ENCODE measurements at regions not wholly inside any gene's neighbourhood (a gene's known extent, or its start where the extent isn't known, plus 50 kb on each side); places are given as distances from the start of the nearest gene placed in this dataset.

DNA sequence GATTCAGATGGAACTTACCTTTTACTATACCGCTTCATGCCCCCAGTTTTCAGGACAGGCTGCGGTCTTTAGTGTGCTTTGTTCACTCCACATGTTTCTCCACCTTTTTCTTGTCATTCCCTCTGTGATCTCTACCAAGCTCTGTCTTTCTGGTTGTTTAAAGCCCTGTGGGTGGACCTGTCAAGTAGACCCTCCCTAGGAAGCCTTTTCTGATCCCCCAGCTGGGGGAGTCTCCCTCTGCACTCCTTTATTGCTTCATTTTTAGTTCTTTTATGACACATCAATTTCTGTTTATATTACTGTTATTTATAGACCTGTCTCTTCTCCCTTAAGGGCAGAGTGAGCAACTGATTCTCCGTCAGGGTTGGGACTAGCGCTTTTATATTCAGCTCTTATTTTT, 150.2 kb downstream of the C4orf33 start:
- TF ChIP-seq, protein P1, sequence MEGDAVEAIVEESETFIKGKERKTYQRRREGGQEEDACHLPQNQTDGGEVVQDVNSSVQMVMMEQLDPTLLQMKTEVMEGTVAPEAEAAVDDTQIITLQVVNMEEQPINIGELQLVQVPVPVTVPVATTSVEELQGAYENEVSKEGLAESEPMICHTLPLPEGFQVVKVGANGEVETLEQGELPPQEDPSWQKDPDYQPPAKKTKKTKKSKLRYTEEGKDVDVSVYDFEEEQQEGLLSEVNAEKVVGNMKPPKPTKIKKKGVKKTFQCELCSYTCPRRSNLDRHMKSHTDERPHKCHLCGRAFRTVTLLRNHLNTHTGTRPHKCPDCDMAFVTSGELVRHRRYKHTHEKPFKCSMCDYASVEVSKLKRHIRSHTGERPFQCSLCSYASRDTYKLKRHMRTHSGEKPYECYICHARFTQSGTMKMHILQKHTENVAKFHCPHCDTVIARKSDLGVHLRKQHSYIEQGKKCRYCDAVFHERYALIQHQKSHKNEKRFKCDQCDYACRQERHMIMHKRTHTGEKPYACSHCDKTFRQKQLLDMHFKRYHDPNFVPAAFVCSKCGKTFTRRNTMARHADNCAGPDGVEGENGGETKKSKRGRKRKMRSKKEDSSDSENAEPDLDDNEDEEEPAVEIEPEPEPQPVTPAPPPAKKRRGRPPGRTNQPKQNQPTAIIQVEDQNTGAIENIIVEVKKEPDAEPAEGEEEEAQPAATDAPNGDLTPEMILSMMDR (conservative IDR thresholded peaks at IDR 0.05; ENCODE audit: low read depth), result no peak

DNA sequence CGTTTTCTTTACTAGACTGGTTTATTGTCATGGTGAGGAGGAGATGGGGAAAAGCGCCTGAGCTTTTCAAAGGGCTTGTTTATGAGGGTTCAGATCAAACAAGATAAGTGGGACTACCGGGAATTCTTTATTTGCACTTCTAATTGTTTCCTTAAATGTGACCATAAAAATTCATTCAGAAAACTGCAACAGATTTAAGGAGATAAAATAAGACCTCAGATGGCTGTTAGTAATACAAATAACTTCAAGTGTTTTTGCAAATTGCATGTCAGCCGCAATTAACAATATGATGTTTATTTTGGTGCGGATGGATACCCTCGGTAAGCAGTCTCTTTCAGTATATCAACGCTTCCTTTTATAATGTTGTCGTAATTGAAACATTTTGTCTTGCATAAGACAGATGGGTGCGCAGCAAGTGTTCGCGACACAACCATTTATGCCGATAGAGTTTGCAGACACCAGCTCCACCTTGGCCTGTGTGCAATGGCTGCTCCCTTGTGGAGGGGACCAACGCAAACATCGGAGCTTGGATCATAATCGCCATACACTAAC, 151.0 kb downstream of the C4orf33 start:
- POLR2A ChIA-PET (ENCODE audit: low non-redundant PET), result no interaction called here

More for the DNA sequence above, 150.2 kb downstream of the C4orf33 start:
- no peak overlapping the region for H3K27ac ChIP-seq
- DNase-seq (ENCODE audit: low spot score), result no peak
- POLR2A ChIA-PET (ENCODE audit: low non-redundant PET), result no interaction called here
- CTCF ChIA-PET, result interaction anchor here (0.8 kb wide), 1 partner anchor 68 kb away, joined by 7 read pairs; no protein-coding TSS in a partner anchor

DNA sequence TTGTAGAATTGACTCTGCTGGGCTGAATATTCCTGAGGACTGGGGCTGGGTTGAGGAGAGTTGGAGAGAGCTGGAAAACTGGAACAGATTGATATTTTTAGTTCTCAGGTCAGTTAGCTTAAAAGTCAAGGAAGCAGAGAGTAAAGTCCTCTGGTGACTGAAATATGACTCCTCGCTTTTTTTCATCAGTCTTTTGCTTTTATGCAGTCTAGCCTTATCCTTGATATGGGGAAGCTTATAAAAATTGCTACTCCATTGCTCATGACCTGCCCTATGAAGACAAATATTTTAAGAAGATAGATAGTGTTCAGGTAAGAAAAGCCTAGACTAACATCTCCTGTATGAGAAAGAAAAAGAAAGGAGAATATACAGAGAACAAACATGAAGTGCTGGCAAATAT, 152.7 kb downstream of the C4orf33 start:
- TF ChIP-seq, protein P1 (conservative IDR thresholded peaks at IDR 0.05; ENCODE audit: low read depth), result no peak
- DNase-seq (ENCODE audit: low spot score), result no peak
- ChIA-PET POLR2A (ENCODE audit: low non-redundant PET) (no interaction called here), CTCF (no interaction called here)
- no peak overlapping the region for H3K27ac ChIP-seq

More for the DNA sequence above, 151.0 kb downstream of the C4orf33 start:
- CTCF ChIA-PET, result interaction anchor here (0.8 kb wide), 1 partner anchor 68 kb away, joined by 7 read pairs; no protein-coding TSS in a partner anchor
- no peak overlapping the region for H3K27ac ChIP-seq
- TF ChIP-seq, protein P1 (conservative IDR thresholded peaks at IDR 0.05; ENCODE audit: low read depth), result no peak
- no peak for DNase-seq (ENCODE audit: low spot score)

DNA sequence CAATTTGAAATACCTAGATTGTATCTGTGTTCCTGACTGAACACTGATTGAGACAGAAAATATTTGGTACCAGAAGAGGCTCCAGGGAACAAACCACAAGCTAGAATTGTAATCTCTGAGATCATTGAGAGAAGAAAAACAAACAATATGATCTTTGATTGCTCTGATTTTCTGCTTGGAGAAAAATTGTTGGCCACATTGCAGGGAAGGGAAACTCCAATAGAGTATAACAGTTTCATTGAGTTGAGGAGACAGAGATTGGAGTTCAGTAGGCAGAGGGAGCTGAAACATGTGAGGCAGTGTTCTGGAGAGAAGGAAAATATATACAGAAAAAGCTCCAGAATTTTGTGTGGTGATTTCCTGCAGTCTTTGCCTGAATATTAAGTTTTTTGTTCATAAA, 158.2 kb downstream of the C4orf33 start:
- ChIA-PET CTCF (no interaction called here), POLR2A (ENCODE audit: low non-redundant PET) (no interaction called here)
- H3K27ac ChIP-seq, result no peak overlapping the region
- no peak for DNase-seq (ENCODE audit: low spot score)
- TF ChIP-seq, protein P1 (conservative IDR thresholded peaks at IDR 0.05; ENCODE audit: low read depth), result no peak

DNA sequence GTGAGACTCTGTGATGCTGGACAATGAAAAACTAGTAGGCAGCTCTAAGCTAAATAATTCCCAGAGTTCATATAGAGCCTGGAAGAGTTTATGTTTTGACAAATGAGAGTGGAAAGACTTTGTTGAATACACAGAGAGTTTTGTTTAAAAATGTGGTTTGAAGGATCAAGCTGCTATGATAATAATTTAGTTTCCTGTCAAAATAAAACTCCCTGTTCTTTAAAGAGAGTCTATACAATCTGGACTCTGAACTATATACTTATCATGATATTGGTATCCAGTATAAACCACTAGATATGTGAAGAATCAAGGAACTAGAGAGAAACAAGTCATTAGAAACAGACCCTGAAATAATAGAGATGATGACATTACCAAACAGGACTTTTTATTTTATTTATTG, 158.6 kb downstream of the C4orf33 start:
- TF ChIP-seq, protein P1 (conservative IDR thresholded peaks at IDR 0.05; ENCODE audit: low read depth), result no peak
- H3K27ac ChIP-seq, result no peak overlapping the region
- no peak for DNase-seq (ENCODE audit: low spot score)
- CTCF ChIA-PET, result no interaction called here
- POLR2A ChIA-PET (ENCODE audit: low non-redundant PET), result no interaction called here

DNA sequence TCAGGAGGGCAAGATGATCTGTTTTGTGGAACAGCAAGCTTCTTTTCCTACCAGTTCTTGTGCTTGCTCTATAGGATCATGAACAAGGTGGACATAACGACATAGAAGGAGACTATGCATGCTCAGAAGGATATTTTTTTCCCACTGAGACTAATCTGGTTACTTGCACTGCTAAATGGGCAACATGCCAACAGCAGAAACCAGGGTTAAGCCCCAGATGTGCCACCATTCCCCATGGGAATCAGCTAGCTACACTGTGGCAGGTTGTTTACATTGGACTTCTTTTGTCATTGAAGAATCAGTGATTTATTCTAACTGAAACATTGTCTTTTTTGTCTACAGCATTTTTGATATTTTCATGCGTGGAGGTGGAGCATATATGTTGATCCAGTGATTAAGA, 165.6 kb downstream of the C4orf33 start:
- POLR2A ChIA-PET (ENCODE audit: low non-redundant PET), result no interaction called here

More for the DNA sequence above, 165.6 kb downstream of the C4orf33 start:
- TF ChIP-seq, protein P1 (conservative IDR thresholded peaks at IDR 0.05; ENCODE audit: low read depth), result no peak
- no peak overlapping the region for H3K27ac ChIP-seq
- CTCF ChIA-PET, result no interaction called here
- DNase-seq (ENCODE audit: low spot score), result no peak
